GM12891 (cell line): ENCODE measurements at regions not wholly inside any gene's neighbourhood (a gene's known extent, or its start where the extent isn't known, plus 50 kb on each side); places are given as distances from the start of the nearest gene placed in this dataset.

Experiments used
- DNase-seq: peaks from one replicate; pipeline ENCODE4 v3.0.0; 2011; ENCODE audit warnings: low spot score; ENCODE audit not compliant: insufficient read length
- FAIRE-seq: peaks from 2 replicates; lab custom pipeline; 2011; peaks lifted over from hg19 to GRCh38; lab: Jason Lieb, UNC
- PAX5 ChIP-seq: IDR thresholded peaks from 2 replicates; pipeline ENCODE4 v1.6.1; 2011; ENCODE audit warnings: low read length, moderate library complexity, mild to moderate bottlenecking; ENCODE audit not compliant: insufficient read depth, severe bottlenecking
- POLR2A ChIP-seq: IDR thresholded peaks from 2 replicates; pipeline ENCODE4 v1.6.1; 2011; ENCODE audit warnings: low read depth, low read length, control low read depth
- POLR2AphosphoS5 ChIP-seq: IDR thresholded peaks from 2 replicates; pipeline ENCODE4 v1.6.1; 2011; ENCODE audit warnings: low read depth, low read length, control low read depth
- POU2F2 ChIP-seq: IDR thresholded peaks from 2 replicates; pipeline ENCODE4 v1.6.1; 2011; ENCODE audit warnings: low read depth, mild to moderate bottlenecking, control low read depth, low read length, moderate library complexity
- SPI1 ChIP-seq: IDR thresholded peaks from 2 replicates; pipeline ENCODE4 v1.6.1; 2011; ENCODE audit warnings: low read depth, low read length, control low read depth
- TAF1 ChIP-seq: IDR thresholded peaks from 2 replicates; pipeline ENCODE4 v1.6.1; 2011; ENCODE audit warnings: low read depth, low read length, control low read depth

DNA sequence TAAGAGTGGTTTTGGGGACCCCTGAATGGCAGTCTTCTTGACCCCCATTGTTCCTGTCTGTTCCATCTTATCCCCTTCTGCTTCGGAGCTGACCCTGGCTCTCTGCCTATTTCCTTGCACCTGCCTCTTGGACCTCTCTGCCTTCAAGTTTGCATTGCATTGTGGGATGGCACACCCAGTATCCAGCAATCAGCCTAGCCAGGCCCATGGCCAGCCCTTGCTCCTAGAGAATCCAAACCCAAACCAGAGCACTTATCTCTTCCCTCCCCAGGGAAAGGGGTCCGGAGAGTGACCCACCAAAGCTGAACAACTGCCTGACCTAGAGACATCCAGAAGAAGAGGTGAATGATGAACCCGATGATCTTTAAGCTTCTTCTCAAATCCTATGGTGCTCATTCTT lies 607.3 kb upstream of the CADM1 start:
- TF ChIP-seq POU2F2 (no peak), SPI1 (no peak), TAF1 (no peak), POLR2A (no peak), POLR2AphosphoS5 (no peak), PAX5 (no peak)
- no peak for DNase-seq
- no peak for FAIRE-seq

DNA sequence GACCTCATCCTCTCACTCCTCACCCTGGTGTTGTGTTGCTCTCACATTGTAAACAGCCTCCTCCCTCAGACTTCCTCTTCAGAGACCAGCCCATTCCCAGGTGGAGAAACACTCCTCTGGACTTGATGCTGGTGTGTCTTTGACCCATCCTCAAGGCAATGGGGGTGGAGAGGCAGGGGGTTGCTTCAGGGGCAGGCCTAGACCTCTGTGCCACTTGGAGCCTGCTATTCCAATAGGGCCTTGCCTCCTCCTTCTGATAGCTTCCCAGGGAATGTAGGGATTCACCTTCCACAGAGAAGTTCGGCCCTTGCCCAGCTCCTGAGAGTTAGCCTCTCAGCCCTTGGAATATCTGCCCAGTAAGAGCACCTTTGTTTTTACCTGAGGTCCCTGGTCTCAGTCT lies 606.6 kb upstream of the CADM1 start:
- no peak for DNase-seq
- no peak for FAIRE-seq
- no peak for TF ChIP-seq PAX5
- TF ChIP-seq SPI1: no peak
- no peak for TF ChIP-seq POLR2AphosphoS5
- TF ChIP-seq POU2F2: no peak
- TF ChIP-seq POLR2A: no peak
- TF ChIP-seq TAF1: no peak

- TF ChIP-seq POLR2AphosphoS5 (no peak), PAX5 (no peak), POU2F2 (no peak), POLR2A (no peak), SPI1 (no peak), TAF1 (no peak)
- FAIRE-seq (no peak), DNase-seq (no peak)
Observed at GRCh38 chr11:116110356-116110755, 606.1 kb upstream of the CADM1 start.

- FAIRE-seq: no peak
- DNase-seq: no peak
- TF ChIP-seq SPI1 (no peak), TAF1 (no peak), POLR2AphosphoS5 (no peak), PAX5 (no peak), POU2F2 (no peak), POLR2A (no peak)
Observed at GRCh38 chr11:116109228-116109627, 605.0 kb upstream of the CADM1 start.

DNA sequence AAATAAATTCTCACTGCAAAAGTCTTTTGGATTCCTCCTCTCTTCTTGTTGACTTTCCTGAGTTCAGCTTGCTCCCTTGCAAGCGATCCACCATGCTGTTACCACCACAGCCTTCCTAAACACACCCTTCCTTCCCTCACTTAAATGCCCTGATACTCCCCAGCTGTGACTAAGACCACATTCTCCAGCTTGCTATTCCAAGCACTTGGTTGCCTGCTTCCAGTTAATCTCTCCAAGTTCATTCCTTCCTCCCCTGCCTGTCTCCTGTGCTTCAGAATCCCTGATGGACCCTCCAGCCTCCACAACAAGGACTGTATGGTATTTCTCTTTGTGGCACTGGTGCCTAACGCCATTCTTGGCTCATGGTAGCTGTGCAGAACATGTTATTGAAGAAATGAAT lies 603.9 kb upstream of the CADM1 start:
- TF ChIP-seq POLR2AphosphoS5: no peak
- no peak for TF ChIP-seq TAF1
- TF ChIP-seq PAX5: no peak
- no peak for TF ChIP-seq POU2F2
- no peak for TF ChIP-seq POLR2A
- no peak for TF ChIP-seq SPI1
- DNase-seq: no peak
- FAIRE-seq: no peak

- TF ChIP-seq TAF1: no peak
- TF ChIP-seq POLR2AphosphoS5: no peak
- TF ChIP-seq POLR2A: no peak
- TF ChIP-seq PAX5: no peak
- no peak for TF ChIP-seq POU2F2
- no peak for TF ChIP-seq SPI1
- no peak for DNase-seq
- FAIRE-seq: no peak
Observed at GRCh38 chr11:116107229-116107628, 603.0 kb upstream of the CADM1 start.

DNA sequence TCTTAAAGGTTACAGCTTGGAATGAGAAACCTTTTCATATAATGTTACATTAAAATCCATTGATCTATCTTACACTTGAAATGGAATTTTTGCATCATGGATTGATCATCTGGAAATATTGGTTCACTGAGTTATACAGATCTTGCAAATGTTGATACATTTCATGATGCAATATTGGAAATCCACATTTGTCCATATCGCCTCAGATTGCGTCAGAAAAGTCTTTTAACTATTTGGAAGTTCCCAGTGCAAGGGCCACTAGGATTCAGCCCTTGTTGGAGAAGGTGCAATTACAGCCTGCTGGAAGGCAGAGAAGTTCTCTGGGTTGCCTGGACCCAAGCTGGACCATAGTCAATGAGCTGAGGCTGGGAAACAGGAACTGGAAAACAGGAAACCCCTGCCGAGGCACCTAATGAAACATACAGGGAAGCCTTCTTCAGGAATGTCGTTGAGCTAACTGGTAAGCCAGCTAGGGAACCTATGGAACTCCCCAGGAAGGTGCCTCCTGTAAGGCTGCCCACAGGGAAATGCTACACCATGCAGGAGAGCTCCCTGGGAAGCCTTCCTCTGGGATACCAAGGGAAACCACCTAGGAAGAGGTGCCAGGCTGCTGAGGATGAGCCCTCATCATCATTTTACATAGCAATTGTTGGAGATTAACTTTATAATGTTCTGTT lies 600.4 kb upstream of the CADM1 start:
- DNase-seq: no peak
- TF ChIP-seq TAF1 (no peak), PAX5 (no peak), POU2F2 (no peak), SPI1 (no peak), POLR2A (no peak), POLR2AphosphoS5 (no peak)
- no peak for FAIRE-seq

GRCh38 chr11:116101902-116102301 lies 597.7 kb upstream of the CADM1 start:
- FAIRE-seq: no peak
- TF ChIP-seq TAF1 (no peak), POU2F2 (no peak)
- no peak for DNase-seq

- DNase-seq: no peak
- TF ChIP-seq POLR2AphosphoS5: no peak
- no peak for TF ChIP-seq POLR2A
- FAIRE-seq: no peak
Observed at GRCh38 chr11:116100016-116100415, 595.8 kb upstream of the CADM1 start.

GRCh38 chr11:116099541-116099940 lies 595.3 kb upstream of the CADM1 start:
- no peak for TF ChIP-seq PAX5
- TF ChIP-seq POU2F2: no peak
- no peak for TF ChIP-seq SPI1
- no peak for TF ChIP-seq POLR2AphosphoS5
- TF ChIP-seq POLR2A: no peak
- TF ChIP-seq TAF1: no peak
- DNase-seq: no peak
- FAIRE-seq: no peak
